ENCODE measurements at regions not wholly inside any gene's neighbourhood (a gene's known extent, or its start where the extent isn't known, plus 50 kb on each side); places are given as distances from the start of the nearest gene placed in this dataset.
"Not testable (repeated sequence)": the region's sequence is repeated elsewhere in the genome, so short reads cannot be mapped to it uniquely, and the experiment has no call there.

DNA sequence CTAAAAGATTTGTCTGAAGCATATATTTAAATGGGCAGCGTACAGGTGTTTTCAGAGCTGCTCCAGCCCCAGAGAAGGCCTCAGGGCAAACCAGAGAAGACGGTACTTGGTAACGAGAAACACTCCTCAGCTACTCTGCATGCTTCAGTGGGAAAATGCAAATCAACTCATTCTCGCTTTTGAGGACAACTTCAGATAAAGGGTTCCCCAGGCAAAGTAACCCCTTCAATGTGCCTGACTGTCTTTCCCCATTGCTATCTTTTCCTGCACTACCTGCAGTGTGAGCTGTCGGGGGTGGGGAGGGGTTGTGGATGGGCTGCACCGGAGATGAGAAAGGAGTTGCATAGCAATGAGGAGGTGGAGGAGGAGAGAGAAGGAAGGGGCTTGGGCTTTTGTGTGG, 339.7 kb upstream of the CLINT1 start:
- peaks cover 10% of the 10 kb centered on the region for H3K27me3 ChIP-seq
- H3K36me3 ChIP-seq (replicated peaks; ENCODE audit: insufficient read depth, low read depth) = no peaks in the 10 kb centered on the region
- no peak for DNase-seq (ENCODE audit: low spot score)
- no peak overlapping the region for H3K4me2 ChIP-seq
- H3K4me3 ChIP-seq = no peak overlapping the region
- TF ChIP-seq EZH2phosphoT487 (IDR thresholded peaks at IDR 0.05; ENCODE audit: low read depth, severe bottlenecking, unreplicated experiment) = no peak
- no peak for TF ChIP-seq EZH2 (IDR thresholded peaks at IDR 0.05; ENCODE audit: borderline replicate concordance)
- TF ChIP-seq, protein P1, sequence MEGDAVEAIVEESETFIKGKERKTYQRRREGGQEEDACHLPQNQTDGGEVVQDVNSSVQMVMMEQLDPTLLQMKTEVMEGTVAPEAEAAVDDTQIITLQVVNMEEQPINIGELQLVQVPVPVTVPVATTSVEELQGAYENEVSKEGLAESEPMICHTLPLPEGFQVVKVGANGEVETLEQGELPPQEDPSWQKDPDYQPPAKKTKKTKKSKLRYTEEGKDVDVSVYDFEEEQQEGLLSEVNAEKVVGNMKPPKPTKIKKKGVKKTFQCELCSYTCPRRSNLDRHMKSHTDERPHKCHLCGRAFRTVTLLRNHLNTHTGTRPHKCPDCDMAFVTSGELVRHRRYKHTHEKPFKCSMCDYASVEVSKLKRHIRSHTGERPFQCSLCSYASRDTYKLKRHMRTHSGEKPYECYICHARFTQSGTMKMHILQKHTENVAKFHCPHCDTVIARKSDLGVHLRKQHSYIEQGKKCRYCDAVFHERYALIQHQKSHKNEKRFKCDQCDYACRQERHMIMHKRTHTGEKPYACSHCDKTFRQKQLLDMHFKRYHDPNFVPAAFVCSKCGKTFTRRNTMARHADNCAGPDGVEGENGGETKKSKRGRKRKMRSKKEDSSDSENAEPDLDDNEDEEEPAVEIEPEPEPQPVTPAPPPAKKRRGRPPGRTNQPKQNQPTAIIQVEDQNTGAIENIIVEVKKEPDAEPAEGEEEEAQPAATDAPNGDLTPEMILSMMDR (IDR thresholded peaks at IDR 0.05; ENCODE audit: poor library complexity) = no peak
- H3K79me2 ChIP-seq = no peaks in the 10 kb centered on the region
- H2AFZ ChIP-seq = no peak overlapping the region
- H3K4me1 ChIP-seq (ENCODE audit: insufficient read depth) = no peaks in the 10 kb centered on the region
- no peaks in the 10 kb centered on the region for H3K9me2 ChIP-seq (replicated peaks; ENCODE audit: insufficient read depth)
- H3K27ac ChIP-seq = no peak overlapping the region
- no peaks in the 10 kb centered on the region for H4K20me1 ChIP-seq (ENCODE audit: insufficient read depth, poor library complexity, severe bottlenecking)
- H3K9me3 ChIP-seq (ENCODE audit: low read depth) = no peaks in the 10 kb centered on the region
- WGBS (ENCODE audit: low lambda C conversion rate, missing lambda C conversion rate) = 72% methylated on average over 6 of the region's 6 CpGs

DNA sequence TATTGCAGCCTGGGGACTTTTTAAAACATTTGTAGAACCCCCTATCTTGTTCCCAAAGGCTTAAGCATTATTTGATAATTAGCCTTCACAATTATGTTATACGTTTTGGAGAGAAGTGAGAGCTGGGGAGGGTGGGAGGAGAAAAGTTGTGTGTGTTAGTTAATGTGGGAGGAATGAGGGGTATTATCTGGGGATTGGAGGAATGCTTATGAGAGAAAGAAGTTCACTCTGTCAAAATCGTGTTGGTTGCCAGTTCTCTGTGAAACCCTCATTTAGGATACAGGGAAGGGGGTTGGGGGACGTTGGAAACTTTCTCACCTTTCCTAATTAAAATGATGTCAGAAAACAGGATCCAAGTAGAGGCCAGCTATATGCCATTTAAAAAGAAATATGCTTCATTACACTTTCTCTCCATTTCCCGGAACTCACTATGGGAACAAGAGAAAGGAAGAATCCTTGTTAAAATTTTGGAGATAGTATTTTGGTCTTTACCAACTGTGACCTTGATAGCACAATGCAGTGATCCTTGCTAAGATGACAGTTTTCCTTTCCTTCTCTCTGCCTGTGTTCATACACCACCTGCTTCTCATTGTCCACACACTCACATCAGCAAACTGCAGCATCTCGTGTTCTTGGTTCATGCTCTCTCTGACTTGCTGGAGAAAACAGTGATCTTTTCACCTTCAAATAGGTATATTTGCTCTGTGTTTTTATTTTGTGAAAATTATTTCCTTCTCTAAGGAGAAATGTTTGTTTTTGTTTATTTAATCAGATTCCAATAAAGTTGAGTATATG, 336.7 kb upstream of the CLINT1 start:
- no peak for DNase-seq (ENCODE audit: low spot score)
- H3K4me2 ChIP-seq = no peak overlapping the region
- TF ChIP-seq, protein P1 (IDR thresholded peaks at IDR 0.05; ENCODE audit: poor library complexity) = no peak
- no peak for TF ChIP-seq EZH2phosphoT487 (IDR thresholded peaks at IDR 0.05; ENCODE audit: low read depth, severe bottlenecking, unreplicated experiment)
- no peak for TF ChIP-seq EZH2 (IDR thresholded peaks at IDR 0.05; ENCODE audit: borderline replicate concordance)
- 66% methylated on average over 5 of the region's 5 CpGs for WGBS (ENCODE audit: low lambda C conversion rate, missing lambda C conversion rate)
- no peak overlapping the region for H2AFZ ChIP-seq
- H3K79me2 ChIP-seq = no peaks in the 10 kb centered on the region
- no peaks in the 10 kb centered on the region for H3K9me3 ChIP-seq (ENCODE audit: low read depth)
- no peaks in the 10 kb centered on the region for H3K4me1 ChIP-seq (ENCODE audit: insufficient read depth)
- no peak overlapping the region for H3K27ac ChIP-seq
- H3K9me2 ChIP-seq (replicated peaks; ENCODE audit: insufficient read depth) = no peaks in the 10 kb centered on the region
- peaks cover 5% of the 10 kb centered on the region for H3K27me3 ChIP-seq
- H4K20me1 ChIP-seq (ENCODE audit: insufficient read depth, poor library complexity, severe bottlenecking) = no peaks in the 10 kb centered on the region
- no peak overlapping the region for H3K4me3 ChIP-seq
- H3K36me3 ChIP-seq (replicated peaks; ENCODE audit: insufficient read depth, low read depth) = no peaks in the 10 kb centered on the region

DNA sequence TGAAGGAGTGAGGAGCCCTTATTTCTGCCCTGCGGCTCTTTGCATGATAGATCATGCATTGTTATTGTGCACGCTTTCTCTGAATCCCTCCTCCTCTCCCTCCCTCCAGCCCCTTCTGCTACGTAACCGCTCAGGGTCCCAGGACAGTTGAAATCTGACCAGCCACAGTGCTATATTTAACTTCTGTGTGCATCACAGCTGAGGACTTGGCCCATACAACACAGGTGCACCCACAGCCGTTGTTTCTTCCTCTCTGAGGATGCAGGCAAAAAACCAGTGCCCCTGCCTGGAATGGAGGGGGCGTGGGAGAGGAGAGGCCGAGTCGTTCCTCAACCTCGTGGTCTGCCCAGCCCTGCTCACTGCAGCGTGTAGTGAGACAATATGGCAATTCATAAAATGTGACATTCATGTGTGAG, 335.6 kb upstream of the CLINT1 start:
- Histone ChIP-seq H2AFZ (no peak overlapping the region), H3K79me2 (no peaks in the 10 kb centered on the region), H3K4me2 (no peak overlapping the region), H3K4me1 (ENCODE audit: insufficient read depth) (no peaks in the 10 kb centered on the region), H3K27ac (no peak overlapping the region), H3K27me3 (peaks cover 5% of the 10 kb centered on the region), H3K9me3 (ENCODE audit: low read depth) (no peaks in the 10 kb centered on the region), H3K4me3 (no peak overlapping the region), H3K9me2 (replicated peaks; ENCODE audit: insufficient read depth) (no peaks in the 10 kb centered on the region), H4K20me1 (ENCODE audit: insufficient read depth, poor library complexity, severe bottlenecking) (no peaks in the 10 kb centered on the region), H3K36me3 (replicated peaks; ENCODE audit: insufficient read depth, low read depth) (no peaks in the 10 kb centered on the region)
- DNase-seq (ENCODE audit: low spot score) = no peak
- TF ChIP-seq, protein P1 (IDR thresholded peaks at IDR 0.05; ENCODE audit: poor library complexity) = no peak
- TF ChIP-seq EZH2phosphoT487 (IDR thresholded peaks at IDR 0.05; ENCODE audit: low read depth, severe bottlenecking, unreplicated experiment) (no peak), EZH2 (IDR thresholded peaks at IDR 0.05; ENCODE audit: borderline replicate concordance) (no peak)
- 79% methylated on average over 10 of the region's 10 CpGs for WGBS (ENCODE audit: low lambda C conversion rate, missing lambda C conversion rate)

DNA sequence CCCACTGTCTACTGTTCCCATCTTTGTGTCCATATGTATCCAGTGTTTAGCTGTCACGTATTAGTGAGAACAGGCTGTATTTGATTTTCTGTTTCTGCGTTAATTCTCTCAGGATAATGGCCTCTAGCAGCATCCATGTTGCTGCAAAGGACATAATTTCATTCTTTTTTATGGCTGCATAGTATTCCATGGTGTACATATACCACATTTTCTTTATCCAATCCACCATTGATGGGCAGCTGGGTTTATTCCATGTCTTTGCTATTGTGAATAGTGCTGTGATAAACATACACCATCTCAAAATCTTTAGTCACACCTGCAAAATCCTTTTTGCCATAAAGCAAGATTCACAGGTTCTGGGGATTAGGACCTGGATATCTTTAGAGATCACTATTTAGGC, 334.4 kb upstream of the CLINT1 start:
- H2AFZ ChIP-seq; H3K4me2 ChIP-seq; H3K4me3 ChIP-seq; H3K36me3 ChIP-seq (replicated peaks; ENCODE audit: insufficient read depth, low read depth); H3K27me3 ChIP-seq; DNase-seq (ENCODE audit: low spot score); H3K9me2 ChIP-seq (replicated peaks; ENCODE audit: insufficient read depth); H3K9me3 ChIP-seq (ENCODE audit: low read depth); H4K20me1 ChIP-seq (ENCODE audit: insufficient read depth, poor library complexity, severe bottlenecking); H3K4me1 ChIP-seq (ENCODE audit: insufficient read depth); H3K27ac ChIP-seq; H3K79me2 ChIP-seq: not testable (repeated sequence)
- WGBS (ENCODE audit: low lambda C conversion rate, missing lambda C conversion rate) = 95% methylated on average over 2 of the region's 2 CpGs
